ENCODE measurements at regions not wholly inside any gene's neighbourhood (a gene's known extent, or its start where the extent isn't known, plus 50 kb on each side); places are given as distances from the start of the nearest gene placed in this dataset.

DNA sequence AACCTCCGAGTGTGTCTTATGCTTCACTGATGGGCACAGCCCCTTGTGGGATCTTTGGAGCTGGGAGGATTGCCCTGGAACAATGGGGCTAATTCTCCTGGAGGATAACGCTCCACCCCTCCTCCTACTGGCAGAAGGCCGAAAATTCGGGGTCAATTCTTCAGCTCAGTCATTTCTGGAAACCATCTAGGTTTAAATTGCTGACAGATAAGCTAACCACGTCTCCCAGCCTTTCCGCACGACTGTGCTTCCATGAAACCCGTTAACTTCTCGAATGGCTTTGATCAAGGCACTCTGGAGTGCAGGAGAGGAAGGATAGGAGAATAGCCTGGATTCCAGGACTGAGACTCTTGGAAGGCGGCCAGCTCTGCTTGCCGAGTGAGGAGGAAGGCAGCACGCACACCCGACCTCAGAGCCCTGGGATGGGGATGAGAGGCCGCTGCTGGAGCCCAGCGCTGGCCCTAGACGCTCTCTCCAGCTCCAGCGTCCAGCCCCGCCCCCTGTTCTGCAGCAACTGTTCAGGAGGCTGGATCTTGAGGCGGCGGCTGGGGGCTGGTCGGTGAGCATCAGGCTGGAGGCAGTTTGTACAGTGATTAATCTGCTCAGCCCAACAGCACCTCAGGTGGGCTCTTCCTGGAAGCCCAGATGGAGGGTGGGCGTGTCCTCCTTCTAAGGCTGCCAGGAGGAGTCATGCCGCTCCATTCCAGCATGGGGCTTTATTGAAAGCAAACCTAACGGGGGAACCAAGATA, 176.7 kb upstream of the NCAM1 start:
- TF ChIP-seq TAF1 (IDR thresholded peaks at IDR 0.05; ENCODE audit: borderline replicate concordance, insufficient read depth, low read length): no peak
- no peak for TF ChIP-seq POLR2AphosphoS5 (IDR thresholded peaks at IDR 0.05; ENCODE audit: low read depth, low read length)
